Brain microvascular endothelial cell (primary cell): ENCODE measurements at regions not wholly inside any gene's neighbourhood (a gene's known extent, or its start where the extent isn't known, plus 50 kb on each side); places are given as distances from the start of the nearest gene placed in this dataset.

Experiments used
- DNase-seq: peaks from one replicate; pipeline ENCODE4 v3.0.0-alpha.2; 2020
- H3K27ac ChIP-seq: fragments of 250-450 bp; sonication (Bioruptor Pico); 2 replicates; pipeline ENCODE4 v1.5.1; 2020; ENCODE audit warnings: mild to moderate bottlenecking, moderate library complexity
- H3K27me3 ChIP-seq: fragments of 250-450 bp; sonication (Bioruptor Pico); replicated peaks from 2 replicates; pipeline ENCODE4 v1.5.1; 2020; ENCODE audit warnings: mild to moderate bottlenecking
- H3K36me3 ChIP-seq: fragments of 250-450 bp; sonication (Bioruptor Pico); replicated peaks from 2 replicates; pipeline ENCODE4 v1.5.1; 2020; ENCODE audit warnings: mild to moderate bottlenecking
- H3K4me3 ChIP-seq: 2 replicates; pipeline ENCODE4 v1.5.1; 2011; ENCODE audit warnings: low read depth, mild to moderate bottlenecking, control low read depth, low read length, moderate library complexity
- CTCF ChIP-seq: IDR thresholded peaks from 2 replicates; pipeline ENCODE4 v1.5.1; 2011; ENCODE audit warnings: low read depth, mild to moderate bottlenecking, moderate library complexity, low read length, control low read depth, inconsistent platforms; ENCODE audit errors: missing control alignments
- in situ Hi-C: cut with HindIII; loops from 2 replicates; pipeline ENCODE4 v1.10.0; 2017; ENCODE audit warnings: low sequenced_read_pairs, low pct_ligation_motif_present

DNA sequence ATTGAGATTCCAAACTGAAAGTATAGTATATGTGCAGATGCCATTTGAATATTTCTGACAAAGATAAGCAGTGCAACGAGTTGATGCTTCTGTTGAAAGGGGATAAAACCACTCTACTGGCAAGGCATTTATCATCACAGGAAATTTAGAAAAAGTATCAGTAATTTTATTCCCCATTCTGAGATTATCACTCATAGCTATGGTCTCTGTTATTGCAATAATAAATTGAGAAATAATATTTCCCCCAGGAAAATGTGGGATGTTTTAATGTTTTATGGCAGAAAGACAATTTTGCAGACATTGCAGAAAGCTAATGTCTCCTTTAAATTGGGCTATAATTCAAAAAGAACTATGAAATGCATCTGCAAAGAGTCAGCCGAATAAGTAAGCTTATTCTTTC, 1612.7 kb upstream of the ACO1 start:
- TF ChIP-seq CTCF = no peak

GRCh38 chr9:30773427-30773826, 1611.0 kb upstream of the ACO1 start:
- Histone ChIP-seq H3K4me3 (no peak overlapping the region), H3K27me3 (no peaks in the 10 kb centered on the region), H3K27ac (no peak overlapping the region), H3K36me3 (no peaks in the 10 kb centered on the region)
- in situ Hi-C loops = no loop called here
- no peak for DNase-seq
- no peak for TF ChIP-seq CTCF

More for the DNA sequence above, 1612.7 kb upstream of the ACO1 start:
- Histone ChIP-seq H3K36me3 (no peaks in the 10 kb centered on the region), H3K4me3 (no peak overlapping the region), H3K27ac (no peak overlapping the region), H3K27me3 (no peaks in the 10 kb centered on the region)
- in situ Hi-C loops = no loop called here
- no peak for DNase-seq

GRCh38 chr9:30774326-30774725, 1610.1 kb upstream of the ACO1 start:
- no peak for TF ChIP-seq CTCF
- no peak overlapping the region for H3K4me3 ChIP-seq
- H3K27ac ChIP-seq = no peak overlapping the region
- DNase-seq = no peak
- H3K27me3 ChIP-seq = no peaks in the 10 kb centered on the region
- in situ Hi-C loops = no loop called here
- H3K36me3 ChIP-seq = no peaks in the 10 kb centered on the region

DNA sequence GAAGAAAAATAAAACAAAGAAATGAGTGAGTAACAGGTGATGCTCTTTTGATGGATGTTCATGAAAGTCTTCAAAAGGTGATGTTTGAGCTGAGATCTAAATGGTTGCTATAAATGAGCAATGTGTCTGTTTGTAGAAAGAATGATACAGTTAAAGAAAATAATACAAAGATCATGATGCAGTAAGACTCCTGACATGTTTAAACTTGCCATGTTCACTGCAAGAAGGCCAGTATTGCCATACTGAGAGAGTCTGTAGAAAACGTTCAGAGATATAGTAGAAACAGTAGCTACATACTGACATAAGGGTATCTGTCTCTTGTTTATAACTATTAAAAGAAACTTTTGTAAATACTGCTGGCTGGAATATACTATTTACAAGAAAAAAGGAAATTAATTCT, 1609.2 kb upstream of the ACO1 start:
- H3K36me3 ChIP-seq = no peaks in the 10 kb centered on the region
- in situ Hi-C loops = no loop called here

GRCh38 chr9:30796764-30797163, 1587.7 kb upstream of the ACO1 start:
- Histone ChIP-seq H3K4me3 (no peak overlapping the region), H3K36me3 (no peaks in the 10 kb centered on the region), H3K27ac (no peak overlapping the region), H3K27me3 (no peaks in the 10 kb centered on the region)
- TF ChIP-seq CTCF = no peak
- in situ Hi-C loops = no loop called here
- no peak for DNase-seq

More for the DNA sequence above, 1609.2 kb upstream of the ACO1 start:
- no peak for DNase-seq
- H3K4me3 ChIP-seq = no peak overlapping the region
- H3K27ac ChIP-seq = no peak overlapping the region
- H3K27me3 ChIP-seq = no peaks in the 10 kb centered on the region
- TF ChIP-seq CTCF = no peak

GRCh38 chr9:30799527-30800101, 1584.8 kb upstream of the ACO1 start:
- H3K36me3 ChIP-seq = no peaks in the 10 kb centered on the region
- TF ChIP-seq CTCF = no peak
- H3K27me3 ChIP-seq = no peaks in the 10 kb centered on the region
- DNase-seq = no peak
- in situ Hi-C loops = no loop called here
- H3K27ac ChIP-seq = no peak overlapping the region
- H3K4me3 ChIP-seq = no peak overlapping the region
